ENCODE measurements at regions not wholly inside any gene's neighbourhood (a gene's known extent, or its start where the extent isn't known, plus 50 kb on each side); places are given as distances from the start of the nearest gene placed in this dataset. TPM values are rescaled to one million over a fixed set of nuclear protein-coding genes. Genes with fewer than 3 reads are reported as not detected.

Small RNA genes lying in the stretch of these regions (microRNA-seq; reads per million reads assigned to microRNA genes)
- 0 reads per million in 2 experiments for gene MIR4643 (ENCODE audit: borderline microRNAs expressed in 2 of 2, borderline number of aligned reads in 2 of 2, borderline replicate concordance in 1 of 2)

Small RNA genes lying in the stretch of these regions (small RNA-seq; reads per million reads assigned to genes)
- gene MIR4643 (ENCODE audit: insufficient read depth), result not detected
- gene MTATP6P25 (ENCODE audit: insufficient read depth), result not detected
- not detected for gene MTCO1P56 (ENCODE audit: insufficient read depth)
- gene MTND4LP19 (ENCODE audit: insufficient read depth), result not detected
- not detected for gene RF00012 (ENCODE audit: insufficient read depth)
- gene RN7SL415P (ENCODE audit: insufficient read depth), result not detected

Measured in H1 (cell line).